ENCODE measurements at regions not wholly inside any gene's neighbourhood (a gene's known extent, or its start where the extent isn't known, plus 50 kb on each side); places are given as distances from the start of the nearest gene placed in this dataset.

DNA sequence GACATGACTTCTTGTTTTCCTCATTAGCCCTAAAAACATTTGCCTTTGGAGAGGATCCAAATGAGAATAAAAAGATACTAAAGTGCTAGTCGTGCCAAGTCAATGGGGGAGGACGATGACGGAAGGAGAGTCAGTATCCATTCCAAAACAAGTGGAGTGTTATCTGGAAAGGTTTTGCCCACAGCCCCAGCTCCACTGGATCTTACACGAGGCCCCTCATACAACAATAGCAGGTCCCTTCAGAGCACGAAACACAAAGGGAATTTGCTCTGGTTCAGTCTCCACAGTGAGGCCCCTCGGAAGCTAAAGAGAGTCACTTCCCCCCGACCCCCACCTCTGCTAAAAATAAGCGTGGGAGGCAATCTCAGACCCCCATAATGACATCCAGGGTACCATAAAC is 496.9 kb upstream of the ZFHX3 start:
- Histone ChIP-seq H2BK12ac (ENCODE audit: low read length in 2 of 2) (no peak overlapping the region), H2BK5ac (ENCODE audit: low read depth, low read length, poor library complexity, severe bottlenecking) (no peak overlapping the region), H2AFZ (ENCODE audit: low read depth, low read length) (no peak overlapping the region), H2AK5ac (ENCODE audit: low read length, severe bottlenecking) (no peak overlapping the region), H3K9ac (ENCODE audit: low read length) (no peak overlapping the region), H3K4me2 (ENCODE audit: low read length, poor library complexity, severe bottlenecking) (no peak overlapping the region), H3K79me1 (replicated peaks; ENCODE audit: low read length, poor library complexity, severe bottlenecking) (no peaks in the 10 kb centered on the region), H4K8ac (ENCODE audit: low read length) (no peak overlapping the region), H3K4me3 (ENCODE audit: insufficient read depth in 1 of 2, low read depth in 1 of 2, low read length in 2 of 2) (no peak overlapping the region), H3K14ac (ENCODE audit: low read length in 2 of 2) (no peak overlapping the region), H3K9me3 (ENCODE audit: control insufficient read depth, low read length) (no peaks in the 10 kb centered on the region), H3K18ac (ENCODE audit: low read depth in 1 of 2, low read length in 2 of 2) (no peak overlapping the region), H3K23ac (ENCODE audit: low read length in 2 of 2) (no peak overlapping the region), H4K91ac (ENCODE audit: low read length) (no peak overlapping the region), H3K36me3 (ENCODE audit: control insufficient read depth in 1 of 2, insufficient read depth in 2 of 2, low read depth in 1 of 2, low read length in 2 of 2) (no peaks in the 10 kb centered on the region), H3K27ac (ENCODE audit: low read length, poor library complexity, severe bottlenecking) (no peak overlapping the region), H3K4me1 (ENCODE audit: control insufficient read depth, insufficient read depth, low read depth, low read length) (no peaks in the 10 kb centered on the region), H3K27me3 (ENCODE audit: control insufficient read depth in 1 of 2, insufficient read depth in 1 of 2, low read length in 2 of 2) (peaks cover 0 to 36% of the 10 kb centered on the region in 2 experiments), H2BK120ac (ENCODE audit: low read depth, low read length) (no peak overlapping the region), H3K4ac (ENCODE audit: low read depth in 1 of 2, low read length in 2 of 2) (no peak overlapping the region), H2BK15ac (ENCODE audit: low read depth, poor library complexity, severe bottlenecking) (no peak overlapping the region)
- no peak for DNase-seq
- WGBS = 58% methylated on average over 8 of the region's 8 CpGs

DNA sequence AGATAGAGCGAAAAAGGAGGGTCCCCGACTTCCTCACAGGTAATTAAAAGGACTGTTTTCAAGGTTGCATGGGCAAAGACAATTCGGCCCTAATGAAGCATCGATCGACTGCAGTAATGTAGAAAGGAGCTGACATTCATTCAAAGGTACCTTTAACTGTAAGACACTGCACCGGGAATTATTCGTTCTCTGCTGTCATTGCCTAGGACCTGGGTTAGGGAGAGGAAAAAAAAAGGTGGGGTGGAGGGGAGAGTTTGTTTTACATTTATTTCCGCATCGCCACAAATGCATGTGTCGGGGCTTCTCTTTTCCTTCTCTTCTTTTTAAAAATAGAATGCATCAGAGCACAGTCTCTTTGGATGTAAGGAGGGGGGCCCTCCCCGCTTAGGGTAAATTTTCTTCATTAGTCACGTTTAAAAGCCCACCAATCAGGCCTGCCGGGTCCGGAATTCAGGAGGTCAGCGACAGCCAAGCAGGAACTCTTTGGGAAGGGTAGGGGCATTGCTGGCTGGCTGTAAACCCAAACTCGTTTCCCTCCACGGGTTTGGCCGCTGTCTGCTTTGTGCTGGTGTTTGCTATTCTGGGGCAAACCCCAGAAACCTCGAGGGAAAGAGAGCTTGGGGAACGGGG is 496.2 kb upstream of the ZFHX3 start:
- Histone ChIP-seq H3K27ac (ENCODE audit: low read length, poor library complexity, severe bottlenecking) (no peak overlapping the region), H2AFZ (ENCODE audit: low read depth, low read length) (no peak overlapping the region), H3K9me3 (ENCODE audit: control insufficient read depth, low read length) (no peaks in the 10 kb centered on the region), H3K4me3 (ENCODE audit: insufficient read depth in 1 of 2, low read depth in 1 of 2, low read length in 2 of 2) (no peak overlapping the region), H3K9ac (ENCODE audit: low read length) (no peak overlapping the region), H3K4me2 (ENCODE audit: low read length, poor library complexity, severe bottlenecking) (no peak overlapping the region), H2BK120ac (ENCODE audit: low read depth, low read length) (no peak overlapping the region), H2BK5ac (ENCODE audit: low read depth, low read length, poor library complexity, severe bottlenecking) (no peak overlapping the region), H3K18ac (ENCODE audit: low read depth in 1 of 2, low read length in 2 of 2) (no peak overlapping the region), H3K36me3 (ENCODE audit: control insufficient read depth in 1 of 2, insufficient read depth in 2 of 2, low read depth in 1 of 2, low read length in 2 of 2) (no peaks in the 10 kb centered on the region), H2BK12ac (ENCODE audit: low read length in 2 of 2) (no peak overlapping the region), H4K8ac (ENCODE audit: low read length) (no peak overlapping the region), H3K4ac (ENCODE audit: low read depth in 1 of 2, low read length in 2 of 2) (no peak overlapping the region), H3K79me1 (replicated peaks; ENCODE audit: low read length, poor library complexity, severe bottlenecking) (no peaks in the 10 kb centered on the region), H2BK15ac (ENCODE audit: low read depth, poor library complexity, severe bottlenecking) (no peak overlapping the region), H3K23ac (ENCODE audit: low read length in 2 of 2) (no peak overlapping the region), H4K91ac (ENCODE audit: low read length) (no peak overlapping the region), H3K27me3 (ENCODE audit: control insufficient read depth in 1 of 2, insufficient read depth in 1 of 2, low read length in 2 of 2) (peaks cover 0 to 36% of the 10 kb centered on the region in 2 experiments), H3K14ac (ENCODE audit: low read length in 2 of 2) (no peak overlapping the region), H2AK5ac (ENCODE audit: low read length, severe bottlenecking) (no peak overlapping the region), H3K4me1 (ENCODE audit: control insufficient read depth, insufficient read depth, low read depth, low read length) (no peaks in the 10 kb centered on the region)
- WGBS = 64% methylated on average over 20 of the region's 20 CpGs
- no peak for DNase-seq

DNA sequence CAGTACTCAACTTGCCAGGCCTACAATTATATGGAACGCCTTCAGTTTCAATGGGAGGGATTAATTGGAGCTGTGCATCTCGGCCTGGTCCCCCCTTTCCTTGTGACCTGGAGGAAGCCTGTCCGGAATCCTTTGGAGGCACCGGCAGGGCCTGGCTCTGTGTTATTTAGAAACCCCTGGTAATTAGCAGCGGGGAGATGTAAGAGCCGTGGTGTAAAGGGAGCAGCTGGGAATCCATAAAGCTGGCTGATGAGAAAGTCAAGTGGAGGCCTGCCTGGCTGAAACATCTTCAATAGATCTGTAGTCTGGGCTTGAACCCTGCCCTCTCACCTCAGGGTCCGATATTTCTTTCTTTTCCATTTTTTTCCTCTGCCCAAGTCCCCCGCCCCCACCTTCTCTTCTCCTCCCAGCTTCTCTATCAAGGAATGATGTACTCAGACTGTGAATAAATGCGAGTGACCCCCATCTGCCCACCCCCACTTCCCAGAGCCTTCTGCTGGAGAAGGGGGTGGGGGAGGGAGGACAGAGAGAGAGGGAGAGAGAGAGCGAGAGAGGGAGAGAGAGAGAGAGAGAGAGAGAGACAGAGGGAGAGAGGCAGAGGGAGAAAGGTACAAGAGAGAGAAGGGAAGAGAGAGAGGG is 495.5 kb upstream of the ZFHX3 start:
- Histone ChIP-seq H3K9me3 (ENCODE audit: control insufficient read depth, low read length) (no peaks in the 10 kb centered on the region), H3K27me3 (ENCODE audit: control insufficient read depth in 1 of 2, insufficient read depth in 1 of 2, low read length in 2 of 2) (peaks cover 0 to 36% of the 10 kb centered on the region in 2 experiments), H2BK120ac (ENCODE audit: low read depth, low read length) (no peak overlapping the region), H4K8ac (ENCODE audit: low read length) (no peak overlapping the region), H3K9ac (ENCODE audit: low read length) (no peak overlapping the region), H3K23ac (ENCODE audit: low read length in 2 of 2) (no peak overlapping the region), H3K14ac (ENCODE audit: low read length in 2 of 2) (no peak overlapping the region), H2BK5ac (ENCODE audit: low read depth, low read length, poor library complexity, severe bottlenecking) (no peak overlapping the region), H3K18ac (ENCODE audit: low read depth in 1 of 2, low read length in 2 of 2) (no peak overlapping the region), H3K4ac (ENCODE audit: low read depth in 1 of 2, low read length in 2 of 2) (no peak overlapping the region), H2AK5ac (ENCODE audit: low read length, severe bottlenecking) (no peak overlapping the region), H3K36me3 (ENCODE audit: control insufficient read depth in 1 of 2, insufficient read depth in 2 of 2, low read depth in 1 of 2, low read length in 2 of 2) (no peaks in the 10 kb centered on the region), H3K27ac (ENCODE audit: low read length, poor library complexity, severe bottlenecking) (no peak overlapping the region), H3K4me2 (ENCODE audit: low read length, poor library complexity, severe bottlenecking) (no peak overlapping the region), H3K4me3 (ENCODE audit: insufficient read depth in 1 of 2, low read depth in 1 of 2, low read length in 2 of 2) (no peak overlapping the region), H2BK15ac (ENCODE audit: low read depth, poor library complexity, severe bottlenecking) (no peak overlapping the region), H4K91ac (ENCODE audit: low read length) (no peak overlapping the region), H3K4me1 (ENCODE audit: control insufficient read depth, insufficient read depth, low read depth, low read length) (no peaks in the 10 kb centered on the region), H3K79me1 (replicated peaks; ENCODE audit: low read length, poor library complexity, severe bottlenecking) (no peaks in the 10 kb centered on the region), H2BK12ac (ENCODE audit: low read length in 2 of 2) (no peak overlapping the region), H2AFZ (ENCODE audit: low read depth, low read length) (no peak overlapping the region)
- no peak for DNase-seq
- whole genome bisulfite sequencing = 74% methylated on average over 8 of the region's 10 CpGs

DNA sequence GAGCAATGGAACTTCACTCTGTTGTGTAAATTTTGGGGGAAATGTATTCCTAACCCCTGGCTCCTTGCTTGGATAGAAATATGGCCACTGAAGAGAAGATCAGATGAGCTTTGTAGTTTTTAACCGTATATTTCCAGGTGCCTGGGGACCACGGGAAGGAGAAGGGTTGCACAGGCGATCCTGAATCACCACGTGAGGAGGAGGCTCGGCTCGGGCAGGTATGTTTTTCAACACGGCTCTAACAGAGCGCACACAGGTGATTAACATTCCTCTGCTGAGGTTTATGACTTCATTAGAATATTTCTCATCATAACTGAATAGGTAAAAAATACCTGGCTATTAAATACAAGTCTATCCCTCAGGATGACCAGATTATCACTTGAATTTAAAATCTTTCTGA is 495.0 kb upstream of the ZFHX3 start:
- Histone ChIP-seq H3K4me1 (ENCODE audit: control insufficient read depth, insufficient read depth, low read depth, low read length) (no peaks in the 10 kb centered on the region), H2BK12ac (ENCODE audit: low read length in 2 of 2) (no peak overlapping the region), H4K8ac (ENCODE audit: low read length) (no peak overlapping the region), H3K27me3 (ENCODE audit: control insufficient read depth in 1 of 2, insufficient read depth in 1 of 2, low read length in 2 of 2) (peaks cover 0 to 34% of the 10 kb centered on the region in 2 experiments), H4K91ac (ENCODE audit: low read length) (no peak overlapping the region), H3K23ac (ENCODE audit: low read length in 2 of 2) (no peak overlapping the region), H3K79me1 (replicated peaks; ENCODE audit: low read length, poor library complexity, severe bottlenecking) (no peaks in the 10 kb centered on the region), H2AFZ (ENCODE audit: low read depth, low read length) (no peak overlapping the region), H2AK5ac (ENCODE audit: low read length, severe bottlenecking) (no peak overlapping the region), H3K9ac (ENCODE audit: low read length) (no peak overlapping the region), H3K27ac (ENCODE audit: low read length, poor library complexity, severe bottlenecking) (no peak overlapping the region), H3K4ac (ENCODE audit: low read depth in 1 of 2, low read length in 2 of 2) (no peak overlapping the region), H2BK15ac (ENCODE audit: low read depth, poor library complexity, severe bottlenecking) (no peak overlapping the region), H2BK120ac (ENCODE audit: low read depth, low read length) (no peak overlapping the region), H2BK5ac (ENCODE audit: low read depth, low read length, poor library complexity, severe bottlenecking) (no peak overlapping the region), H3K9me3 (ENCODE audit: control insufficient read depth, low read length) (no peaks in the 10 kb centered on the region), H3K18ac (ENCODE audit: low read depth in 1 of 2, low read length in 2 of 2) (no peak overlapping the region), H3K36me3 (ENCODE audit: control insufficient read depth in 1 of 2, insufficient read depth in 2 of 2, low read depth in 1 of 2, low read length in 2 of 2) (no peaks in the 10 kb centered on the region), H3K4me2 (ENCODE audit: low read length, poor library complexity, severe bottlenecking) (no peak overlapping the region), H3K14ac (ENCODE audit: low read length in 2 of 2) (no peak overlapping the region), H3K4me3 (ENCODE audit: insufficient read depth in 1 of 2, low read depth in 1 of 2, low read length in 2 of 2) (no peak overlapping the region)
- 74% methylated on average over 4 of the region's 8 CpGs for WGBS
- no peak for DNase-seq

All from mesenchymal stem cell (in vitro differentiated cells and primary cell).